ENCODE measurements at regions not wholly inside any gene's neighbourhood (a gene's known extent, or its start where the extent isn't known, plus 50 kb on each side); places are given as distances from the start of the nearest gene placed in this dataset.

DNA sequence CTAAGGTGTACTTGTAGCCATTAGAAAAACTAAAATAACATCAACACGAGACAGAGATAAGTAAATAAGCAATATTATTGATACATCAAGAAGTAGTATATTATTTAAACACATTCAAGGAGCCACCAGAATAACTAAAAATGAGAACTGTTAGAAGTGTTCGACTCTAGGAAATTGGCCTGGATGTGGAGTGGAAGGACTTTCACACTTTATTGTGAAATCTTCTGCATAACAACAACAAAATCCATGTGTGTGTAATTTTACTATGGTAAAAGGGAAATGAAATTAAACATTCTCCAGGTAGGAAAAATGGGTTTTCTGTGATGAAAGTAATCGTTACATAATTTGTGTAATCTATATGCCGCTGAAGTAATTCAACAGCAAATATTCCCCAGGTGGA is 96.3 kb upstream of the RNF152 start:
- DNase-seq (ENCODE audit: low read depth in 2 of 2), result no peak

DNA sequence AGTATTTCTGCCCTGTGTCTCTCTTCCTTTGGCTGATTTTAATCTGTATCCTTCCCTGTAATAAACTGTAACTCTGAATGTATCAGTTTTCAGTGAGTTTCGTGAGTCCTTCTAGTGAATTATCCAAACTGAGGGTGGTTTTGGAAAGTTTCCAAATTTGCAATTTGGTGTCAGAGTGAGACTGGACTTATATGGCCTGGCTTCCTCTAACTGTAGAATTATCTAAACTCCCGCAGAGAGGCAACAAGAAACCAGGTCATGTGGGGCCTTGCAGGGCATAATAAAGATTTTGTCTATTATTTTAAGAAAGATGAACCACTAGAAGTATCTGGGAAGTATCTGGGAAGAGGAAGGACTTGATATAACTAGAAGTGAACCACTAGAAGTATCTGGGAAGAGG is 95.3 kb upstream of the RNF152 start:
- DNase-seq (ENCODE audit: low read depth in 2 of 2), result no peak

DNA sequence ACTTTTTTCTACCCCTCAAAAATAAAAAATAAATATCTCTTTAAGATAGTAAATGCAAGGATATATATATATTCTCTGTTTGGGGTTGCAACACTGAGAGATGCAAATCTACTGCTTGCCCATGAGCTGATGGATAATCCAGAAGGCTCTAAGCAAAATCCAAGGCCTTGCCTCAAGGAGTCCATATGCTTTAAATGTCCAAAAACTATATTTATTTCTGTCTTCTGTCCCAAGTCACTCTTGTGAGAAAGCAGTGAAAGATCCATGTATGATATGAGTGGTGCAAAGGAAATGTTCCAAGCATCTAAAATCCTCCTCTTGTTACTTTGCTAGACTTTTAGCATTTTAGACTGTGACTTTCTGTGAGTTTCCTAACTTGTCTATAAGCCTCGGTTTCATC is 92.9 kb upstream of the RNF152 start:
- no peak for DNase-seq (ENCODE audit: low read depth in 2 of 2)

DNA sequence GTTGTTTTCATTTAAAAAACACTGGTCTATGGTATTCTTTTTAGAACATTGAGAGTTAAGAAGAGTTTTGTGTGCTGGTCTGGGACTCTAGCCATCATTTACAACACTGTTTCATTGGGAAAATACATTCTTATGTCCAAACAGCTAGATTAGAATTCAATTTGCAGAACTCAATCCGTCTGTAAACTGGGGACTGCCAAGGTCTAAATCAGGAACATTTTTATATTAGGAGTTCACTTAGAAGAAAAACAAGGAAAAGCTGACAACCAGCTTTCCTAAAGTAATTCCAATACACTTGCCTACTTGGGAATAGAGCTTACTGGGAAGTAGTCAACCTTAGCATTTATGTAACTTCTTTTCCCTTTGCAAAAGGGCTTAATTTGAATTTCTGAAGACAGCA is 91.5 kb upstream of the RNF152 start:
- DNase-seq (ENCODE audit: low read depth in 2 of 2), result no peak

DNA sequence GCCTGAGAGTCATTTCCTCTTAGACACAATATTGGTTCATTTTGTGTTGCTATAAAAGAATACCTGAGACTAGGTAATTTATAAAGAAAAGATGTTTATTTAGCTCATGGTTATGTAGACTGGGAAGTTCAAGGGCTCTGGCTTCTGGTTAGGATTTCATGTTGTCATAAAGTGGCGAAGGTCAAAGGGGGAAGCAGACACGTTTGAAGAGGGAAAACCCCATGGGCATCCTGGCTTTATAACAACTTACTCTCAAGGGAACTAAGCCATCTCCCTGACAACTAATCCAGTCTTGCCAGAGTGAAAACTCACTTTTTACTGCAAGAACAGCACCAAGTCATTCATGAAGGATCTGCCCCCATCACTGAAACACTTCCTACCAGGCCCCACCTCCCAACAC is 89.7 kb upstream of the RNF152 start:
- no peak for DNase-seq (ENCODE audit: low read depth in 2 of 2)

DNA sequence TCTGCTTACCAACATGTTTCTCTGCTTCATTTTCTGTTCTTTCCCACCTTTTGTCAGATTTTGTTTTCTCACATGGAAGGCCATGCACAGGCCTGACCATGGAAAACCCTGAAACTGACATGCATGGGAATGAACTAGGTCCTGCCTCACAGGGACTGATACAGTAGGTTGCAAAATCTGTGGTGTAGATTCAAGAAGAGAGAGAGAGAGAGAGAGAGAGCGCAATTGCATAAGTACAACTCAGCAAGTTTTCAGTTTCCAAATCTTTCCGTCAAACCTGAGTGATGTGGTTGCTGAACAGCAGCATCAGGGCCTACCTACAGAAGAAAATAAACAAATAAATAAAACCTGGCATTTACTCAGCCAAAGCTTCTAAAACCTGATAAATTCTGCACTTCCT is 87.5 kb upstream of the RNF152 start:
- no peak for DNase-seq (ENCODE audit: low read depth in 2 of 2)

DNA sequence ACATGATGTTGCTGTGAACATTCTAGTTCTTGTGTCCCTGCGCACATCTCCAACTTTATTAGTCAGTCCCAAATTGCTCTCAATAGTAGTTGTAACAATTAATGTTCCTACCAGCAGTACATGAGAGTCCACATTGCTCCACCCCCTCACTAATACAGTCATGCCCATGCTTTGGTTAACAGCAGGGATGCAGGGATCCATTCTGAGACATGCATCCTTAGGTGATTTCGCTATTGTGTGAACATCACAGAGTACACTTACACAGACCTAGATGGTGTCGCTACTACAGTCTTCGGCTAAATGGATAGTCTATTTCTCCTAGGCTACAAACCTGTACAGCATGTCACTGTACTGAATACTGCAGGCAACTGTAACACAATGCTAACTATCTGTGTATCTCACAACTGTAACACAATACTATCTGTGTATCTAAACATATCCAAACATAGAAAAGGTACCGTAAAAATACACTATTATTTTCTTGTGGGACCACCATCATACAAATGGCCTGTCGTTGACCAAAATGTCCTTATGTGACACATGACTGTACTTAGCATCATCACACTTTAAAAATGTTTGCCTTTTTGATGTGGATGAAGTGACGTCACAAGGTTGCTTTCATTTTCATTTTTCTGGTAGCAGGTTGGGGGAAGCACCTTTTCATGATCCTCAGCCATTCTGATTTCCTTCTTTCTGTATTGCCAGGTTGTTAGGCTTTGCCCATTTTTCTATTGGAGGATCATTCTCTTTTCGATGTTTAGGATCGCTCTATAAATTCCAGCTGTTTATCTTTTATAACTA is 82.9 kb upstream of the RNF152 start:
- DNase-seq (ENCODE audit: low read depth in 2 of 2), result peak in 1 of 2 donors; percentile 5

DNA sequence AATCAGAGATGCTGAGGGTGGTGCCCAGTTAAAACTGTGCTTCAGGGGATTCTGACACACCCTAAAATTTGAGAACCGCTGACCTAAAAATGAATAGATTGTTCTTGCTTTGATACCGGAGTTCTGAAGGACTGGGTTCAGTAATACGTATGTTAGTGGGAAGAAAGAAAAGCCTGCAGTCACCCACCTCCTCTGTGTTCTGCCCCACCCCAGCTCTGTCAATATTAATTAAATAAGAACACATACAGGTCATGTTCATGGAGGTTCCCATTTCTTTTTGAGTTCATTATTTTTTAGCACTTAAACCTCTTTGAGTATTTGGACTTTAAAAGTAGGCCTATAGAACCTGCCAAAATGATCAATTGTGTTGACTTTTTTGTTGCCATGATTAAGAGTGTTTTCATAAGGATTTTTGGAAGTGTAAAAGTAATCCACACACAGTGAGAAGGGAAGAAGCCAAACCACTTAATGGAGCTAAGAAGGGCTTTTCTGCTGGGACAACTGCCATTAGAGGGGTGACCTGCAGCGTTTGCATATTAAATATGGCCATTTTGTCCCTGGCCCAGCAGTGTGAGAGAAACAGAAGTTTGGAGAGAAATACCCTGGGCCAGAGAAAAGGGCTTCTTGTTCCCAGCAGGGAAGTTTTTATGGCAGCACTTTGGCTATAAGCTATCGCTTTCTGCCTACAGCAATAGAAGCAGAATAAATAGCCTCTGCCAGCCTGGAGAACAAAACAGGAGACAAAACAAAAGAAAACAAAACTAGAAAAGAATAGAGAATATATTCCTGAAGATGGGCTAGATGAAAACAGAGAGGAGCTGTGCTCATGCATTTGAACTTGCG is 80.7 kb upstream of the RNF152 start:
- DNase-seq (ENCODE audit: low read depth in 2 of 2), result no peak

DNA sequence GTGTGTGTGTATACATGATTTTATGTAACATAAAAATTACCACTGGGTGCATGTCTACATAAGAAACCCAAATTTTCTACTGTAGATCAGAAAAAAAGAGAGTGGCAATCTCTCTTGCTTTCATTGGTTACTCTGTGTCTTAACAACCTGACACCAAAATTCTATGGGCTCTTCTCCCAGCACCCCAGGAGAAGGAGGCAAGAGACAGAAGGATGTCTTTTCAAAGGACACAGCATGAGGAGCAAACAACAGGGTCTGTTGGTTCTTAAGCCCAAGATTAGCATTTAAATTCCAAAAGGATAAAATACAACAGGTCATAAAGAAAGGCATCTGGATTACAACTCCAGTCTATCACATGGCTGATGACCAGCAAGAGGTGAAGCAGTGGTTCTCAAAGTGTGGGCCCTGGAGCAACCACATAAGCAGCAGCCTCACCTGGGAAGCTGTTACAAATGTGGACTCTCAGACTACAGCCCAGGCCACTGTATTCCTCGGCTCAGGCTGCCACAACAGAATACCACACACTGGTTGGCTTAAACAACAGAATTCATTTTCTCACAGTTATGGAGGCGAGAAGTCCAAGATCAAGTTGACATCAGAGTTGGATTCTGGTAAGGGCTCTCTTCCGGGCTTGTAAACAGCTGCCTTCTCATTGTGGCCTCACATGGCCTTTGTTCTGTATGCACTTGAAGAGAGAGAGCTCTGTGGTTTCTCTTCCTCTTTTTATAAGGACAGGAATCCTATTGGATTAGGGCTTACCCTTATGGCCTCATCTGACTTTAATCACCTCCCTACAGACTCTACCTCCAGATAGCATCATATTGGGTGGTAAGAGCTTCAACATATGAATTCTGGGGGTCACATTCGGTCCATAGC is 79.8 kb upstream of the RNF152 start:
- DNase-seq (ENCODE audit: low read depth in 2 of 2), result no peak

DNA sequence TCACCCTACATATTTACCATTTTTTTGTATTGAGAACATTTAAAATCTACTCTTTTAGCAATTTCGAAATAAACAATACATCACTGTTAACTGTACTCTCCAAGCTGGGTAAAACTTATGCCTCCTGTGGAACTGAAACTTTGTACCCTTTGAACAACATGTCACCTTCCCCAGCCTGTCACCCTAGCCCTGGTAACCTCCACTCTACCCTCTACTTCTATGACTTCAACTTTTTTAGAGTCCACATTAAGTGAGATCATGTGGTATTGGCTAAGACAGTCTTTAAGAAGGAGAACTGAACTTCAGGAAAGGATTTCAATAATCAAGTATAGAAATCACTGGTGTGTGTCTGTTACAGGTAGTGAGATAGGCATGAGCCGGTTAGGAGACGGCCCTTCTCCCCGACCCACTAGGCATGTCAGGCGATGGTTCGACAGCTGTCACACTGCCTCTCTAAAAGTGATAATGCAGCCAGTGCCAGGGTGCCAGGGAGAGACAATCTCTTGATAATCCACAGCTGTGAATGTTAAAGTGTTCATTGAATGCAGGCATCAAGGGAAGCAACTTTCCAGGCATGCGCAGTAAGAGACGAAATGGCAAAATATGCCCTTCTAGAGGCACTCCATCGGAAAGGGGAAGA is 74.6 kb upstream of the RNF152 start:
- DNase-seq (ENCODE audit: low read depth in 2 of 2), result no peak

DNA sequence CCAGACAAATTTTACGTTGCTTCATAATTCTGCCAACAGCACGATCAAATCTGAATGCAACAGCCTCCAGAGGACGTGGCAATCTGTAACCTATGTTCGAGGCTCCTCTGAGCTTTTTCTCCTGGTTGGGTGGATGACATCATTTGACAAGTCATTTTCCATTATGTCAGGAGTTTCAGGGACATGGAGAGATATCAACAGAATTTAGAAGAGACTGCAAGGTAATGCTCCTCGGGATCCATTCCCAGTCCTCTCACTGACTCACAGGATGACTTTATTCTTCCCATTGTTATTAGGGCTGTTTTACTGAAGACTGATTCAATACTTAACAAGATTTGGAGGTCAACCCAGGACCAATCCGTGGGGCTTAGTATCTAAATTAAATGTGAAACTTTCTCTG is 72.5 kb upstream of the RNF152 start:
- DNase-seq (ENCODE audit: low read depth in 2 of 2), result no peak

DNA sequence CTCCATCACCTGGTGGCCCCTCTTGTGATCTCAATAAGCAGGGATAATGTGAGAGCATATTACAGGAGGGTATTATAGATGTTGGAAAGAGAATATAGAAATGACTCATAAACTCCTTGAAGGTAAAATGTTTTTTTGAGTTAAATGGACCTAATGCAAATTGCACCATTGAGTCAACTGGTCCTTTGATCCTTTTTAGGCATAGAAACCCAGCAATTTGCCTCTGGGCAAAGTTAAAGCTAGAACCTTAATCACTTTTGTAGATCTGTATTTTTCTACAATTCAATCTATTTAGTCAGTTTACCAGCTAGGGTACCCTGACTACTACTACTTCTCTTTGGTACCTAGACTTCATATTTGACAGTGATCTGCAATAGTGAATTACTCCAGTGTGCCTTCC is 71.8 kb upstream of the RNF152 start:
- DNase-seq (ENCODE audit: low read depth in 2 of 2), result no peak

DNA sequence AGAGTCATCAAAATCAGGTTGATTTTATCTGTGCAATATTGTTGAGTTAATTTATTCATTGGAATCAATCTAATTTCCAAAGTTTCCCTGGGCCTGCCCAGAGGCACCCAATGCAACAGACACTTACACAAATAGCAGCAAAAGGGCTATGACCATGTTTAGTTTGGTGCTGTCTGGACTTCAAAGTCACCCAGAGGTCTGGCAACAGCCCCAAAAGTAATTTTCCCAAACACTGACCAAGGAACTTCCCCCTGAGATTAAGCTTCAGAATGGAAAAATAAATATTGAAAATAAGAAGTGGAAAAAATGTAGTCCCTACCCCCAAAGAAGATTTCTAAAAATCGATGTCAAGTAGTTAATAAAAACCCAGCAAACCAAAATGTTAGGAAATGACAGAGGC is 70.9 kb upstream of the RNF152 start:
- no peak for DNase-seq (ENCODE audit: low read depth in 2 of 2)

DNA sequence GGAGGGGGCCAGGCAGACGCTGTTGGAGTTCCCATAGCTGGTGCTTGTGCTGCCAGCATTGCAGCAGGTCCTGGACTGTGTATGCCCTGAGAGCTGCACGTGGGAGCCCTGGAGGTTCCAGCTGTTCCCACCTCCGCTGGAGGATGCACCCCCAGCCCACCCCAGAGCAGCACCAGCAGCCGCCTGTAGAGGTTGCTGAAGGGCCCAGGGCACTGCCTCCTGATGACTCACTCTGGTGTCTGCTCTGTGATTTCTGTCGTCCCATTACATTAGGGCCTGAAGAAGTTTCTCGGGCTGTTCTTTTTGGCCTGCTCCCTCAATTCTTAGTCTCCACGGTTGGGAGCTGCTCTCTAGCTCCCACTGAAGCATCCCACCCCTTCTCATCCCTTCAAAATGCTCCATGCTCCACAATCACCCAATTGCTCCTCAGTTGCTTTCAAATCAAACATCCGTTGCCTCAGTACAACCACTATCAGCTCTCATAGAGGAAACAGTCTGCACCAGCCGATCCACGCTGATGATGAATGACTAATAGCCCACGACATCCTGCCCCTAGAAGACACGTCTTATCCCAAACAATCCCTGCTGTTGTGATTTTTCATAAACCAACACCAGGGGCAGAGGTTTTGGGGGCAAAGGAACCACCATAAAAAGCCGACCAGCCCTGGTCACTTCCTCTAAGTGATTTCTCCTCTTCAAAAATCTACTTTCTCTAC is 65.2 kb upstream of the RNF152 start:
- DNase-seq (ENCODE audit: low read depth in 2 of 2), result no peak

DNA sequence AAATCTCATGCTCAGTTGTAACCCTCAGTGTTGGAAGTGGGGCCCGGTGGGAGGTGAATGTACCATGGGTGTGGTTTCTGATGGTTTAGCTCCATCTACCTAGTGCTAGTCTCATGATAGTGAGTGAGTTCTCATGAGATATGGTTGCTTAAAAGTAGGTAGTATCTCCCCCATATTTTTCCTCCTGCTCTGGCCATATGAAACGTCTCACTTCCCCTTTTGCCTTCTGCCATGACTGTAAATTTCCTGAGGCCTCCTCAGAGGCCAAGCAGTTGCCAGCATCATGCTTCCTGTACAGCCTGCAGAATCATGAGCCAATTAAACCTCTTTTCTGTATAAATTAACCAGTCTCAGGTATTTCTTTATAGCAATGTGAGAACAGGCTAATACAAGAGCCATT is 62.8 kb upstream of the RNF152 start:
- DNase-seq (ENCODE audit: low read depth in 2 of 2), result no peak

DNA sequence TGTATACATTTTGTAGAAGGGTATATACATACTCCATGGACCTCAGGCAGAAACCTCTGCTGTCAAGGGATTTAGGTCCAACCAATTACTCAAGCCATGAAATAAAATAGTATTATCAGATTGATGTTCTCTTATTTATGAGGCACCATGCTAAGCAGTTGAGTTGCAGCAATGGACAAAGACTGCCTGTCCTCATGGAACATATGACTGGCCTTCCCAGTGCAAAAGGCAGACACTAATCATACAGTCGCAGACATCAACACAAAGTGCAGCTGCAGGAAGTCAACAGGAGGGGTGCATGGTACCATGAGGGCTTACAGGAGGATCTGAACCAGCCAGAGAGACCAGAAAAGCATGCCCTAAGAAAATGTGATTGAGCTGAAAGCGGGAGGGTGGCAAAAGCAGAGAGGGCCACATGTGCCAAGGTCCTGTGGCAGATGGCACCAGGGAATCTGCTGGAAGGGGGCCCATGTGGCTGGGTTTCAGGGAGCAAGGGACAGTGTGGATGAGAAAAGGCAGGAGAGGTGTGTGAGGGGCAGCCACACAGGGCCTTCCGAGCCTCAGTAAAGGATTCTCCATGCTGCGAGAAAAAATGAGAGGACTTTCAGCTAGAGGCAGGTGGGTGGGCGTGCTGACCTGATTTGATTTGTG is 61.4 kb upstream of the RNF152 start:
- no peak for DNase-seq (ENCODE audit: low read depth in 2 of 2)

DNA sequence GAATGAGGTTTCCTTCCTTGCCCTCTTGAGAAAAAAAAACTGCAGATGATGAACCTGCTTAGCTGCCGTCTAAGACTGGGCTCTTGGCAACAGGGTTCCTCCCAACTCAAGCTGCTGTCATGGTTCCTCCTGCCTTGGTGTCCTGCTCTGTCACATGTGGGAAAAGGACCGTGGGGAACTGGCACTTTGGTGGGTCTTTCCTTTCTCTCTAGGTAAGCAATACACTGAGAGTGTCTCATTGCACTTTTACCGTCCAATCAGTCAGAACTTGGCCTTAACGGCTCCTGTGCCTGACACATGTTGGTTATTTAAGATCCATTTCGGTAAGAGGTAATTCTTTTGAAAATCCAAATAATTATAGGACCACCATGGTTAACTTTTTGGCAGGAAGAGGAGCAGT is 60.8 kb upstream of the RNF152 start:
- DNase-seq (ENCODE audit: low read depth in 2 of 2), result no peak

DNA sequence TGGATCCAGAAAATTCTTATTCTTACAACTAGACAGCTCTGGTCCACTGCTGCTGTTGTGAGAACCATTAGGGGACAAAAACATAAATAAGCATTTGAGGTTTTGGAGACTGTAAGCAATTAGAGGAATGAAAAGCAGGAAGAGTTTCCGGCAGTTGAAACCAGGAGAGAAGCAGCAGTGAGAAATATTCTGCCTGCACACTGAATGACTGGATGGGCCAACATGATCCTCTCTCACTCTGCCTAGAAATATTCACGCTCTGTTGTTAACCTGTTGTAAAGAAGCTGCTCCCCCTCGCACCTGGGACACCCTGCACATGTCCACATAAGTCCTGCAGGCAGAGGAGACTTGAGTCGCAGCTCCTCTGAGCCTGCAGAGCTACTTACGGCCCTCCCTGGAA is 60.4 kb upstream of the RNF152 start:
- DNase-seq (ENCODE audit: low read depth in 2 of 2), result no peak

DNA sequence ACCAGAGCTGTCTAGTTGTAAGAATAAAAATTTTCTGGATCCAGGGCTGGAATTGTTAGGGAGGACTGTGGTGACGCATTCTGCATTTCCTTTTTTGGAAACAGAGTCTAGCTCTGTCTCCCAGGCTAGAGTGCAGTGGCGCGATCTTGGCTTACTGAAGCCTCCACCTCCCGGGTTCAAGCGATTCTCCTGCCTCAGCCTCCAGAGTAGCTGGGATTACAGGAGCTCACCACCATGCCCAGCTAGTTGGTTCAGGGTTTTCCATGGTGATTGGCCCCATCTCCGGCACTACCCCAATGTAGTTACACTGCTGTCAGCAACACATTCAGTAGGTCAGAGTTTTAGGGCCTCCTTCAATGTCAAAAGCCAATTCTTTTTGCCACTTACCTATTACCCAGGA is 58.6 kb upstream of the RNF152 start:
- DNase-seq (ENCODE audit: low read depth in 2 of 2), result no peak

DNA sequence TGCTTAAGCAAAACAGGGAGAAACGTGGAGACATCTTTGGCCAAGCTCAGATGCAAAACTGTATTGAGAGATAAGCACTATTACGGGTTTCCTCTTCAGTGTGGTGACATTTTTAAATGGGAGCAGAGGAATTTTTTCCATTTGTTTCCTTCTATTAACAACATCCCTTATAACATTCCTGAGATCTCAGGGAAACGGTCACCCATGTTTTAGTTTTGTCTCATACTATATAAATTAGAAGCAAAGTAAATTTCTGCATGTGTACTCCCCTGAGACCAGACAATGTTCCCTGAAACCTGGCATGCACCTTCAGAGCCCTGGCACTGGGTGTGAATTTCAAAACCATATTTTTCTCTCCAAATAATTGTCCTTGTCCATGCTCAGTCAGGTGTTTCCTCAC is 57.6 kb upstream of the RNF152 start:
- no peak for DNase-seq (ENCODE audit: low read depth in 2 of 2)

DNA sequence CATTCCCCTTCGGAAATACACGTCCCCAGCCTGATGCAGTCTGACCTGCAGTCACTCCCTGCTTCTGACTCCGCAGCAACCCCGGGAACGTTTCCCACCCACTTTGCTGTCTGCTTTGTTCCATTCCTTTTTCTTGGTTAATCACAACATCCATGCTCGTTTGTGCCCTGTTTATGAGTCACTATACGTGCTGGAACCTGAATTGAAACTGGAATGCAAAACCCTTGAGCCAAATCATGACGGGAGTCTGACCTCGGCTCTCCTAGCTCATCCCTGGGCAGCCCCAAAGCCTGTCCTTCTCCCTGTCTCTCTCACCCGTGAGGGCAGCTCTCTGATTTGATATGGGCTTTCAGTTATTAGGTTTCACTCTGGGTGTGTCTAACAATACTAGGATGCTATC is 57.1 kb upstream of the RNF152 start:
- no peak for DNase-seq (ENCODE audit: low read depth in 2 of 2)
